ENCODE measurements at regions not wholly inside any gene's neighbourhood (a gene's known extent, or its start where the extent isn't known, plus 50 kb on each side); places are given as distances from the start of the nearest gene placed in this dataset.
"Not testable (repeated sequence)": the region's sequence is repeated elsewhere in the genome, so short reads cannot be mapped to it uniquely, and the experiment has no call there.

DNA sequence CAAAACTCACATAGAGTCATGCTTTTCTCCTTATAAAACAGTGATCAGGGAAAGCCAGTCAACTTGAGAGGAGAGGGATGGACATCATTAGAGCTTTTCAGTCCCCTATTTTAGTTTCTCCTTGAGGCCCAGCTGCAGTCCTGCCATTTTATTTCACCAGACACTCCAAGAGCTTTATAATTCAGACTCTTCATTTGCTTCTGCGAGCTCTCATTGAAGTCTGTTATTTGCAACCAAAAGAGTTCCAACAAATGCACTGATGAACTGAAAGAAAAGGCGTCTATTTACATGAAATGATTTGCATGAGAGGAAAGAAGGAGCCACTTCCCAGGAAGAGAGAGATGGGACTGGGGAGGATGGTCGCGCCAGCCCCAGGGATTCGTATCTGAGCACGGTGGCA is 86.8 kb downstream of the NDUFA12 start:
- DNase-seq: no peak

DNA sequence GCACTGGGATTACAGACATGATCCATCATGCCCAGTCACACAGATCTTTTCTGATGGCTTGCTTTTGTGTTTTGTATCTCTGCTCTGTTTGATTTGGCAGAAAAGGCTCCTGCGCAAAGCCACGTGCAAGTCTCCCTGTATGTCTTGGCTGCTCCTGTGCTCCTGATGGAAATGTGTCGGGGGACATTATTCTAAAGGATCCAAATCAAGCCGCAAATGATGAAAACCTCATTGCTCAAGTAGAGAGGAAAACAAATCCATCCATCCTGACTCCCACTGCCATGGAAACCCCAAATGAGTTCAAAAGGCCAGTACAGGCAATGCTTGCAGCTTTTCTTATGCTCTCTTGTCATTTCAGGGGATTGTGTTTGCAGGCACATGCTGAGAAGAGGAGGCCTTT is 93.8 kb downstream of the NDUFA12 start:
- no peak for DNase-seq

DNA sequence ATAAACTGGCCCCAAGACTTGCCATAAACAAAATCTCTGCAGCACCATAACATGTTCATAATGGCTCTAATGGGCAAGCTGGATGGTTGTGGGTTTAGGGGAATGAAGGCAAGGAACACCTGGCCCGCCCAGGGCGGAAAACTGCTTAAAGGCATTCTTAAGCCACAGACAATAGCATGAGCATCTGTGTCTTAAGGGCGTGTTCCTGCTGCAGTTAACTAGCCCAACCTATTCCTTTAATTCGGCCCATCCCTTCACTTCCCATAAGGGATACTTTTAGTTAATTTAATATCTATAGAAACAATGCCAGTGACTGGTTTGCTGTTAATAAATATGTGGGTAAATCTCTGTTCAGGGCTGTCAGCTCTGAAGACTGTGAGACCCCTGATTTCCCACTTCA is 97.7 kb downstream of the NDUFA12 start:
- not testable (repeated sequence) for DNase-seq

DNA sequence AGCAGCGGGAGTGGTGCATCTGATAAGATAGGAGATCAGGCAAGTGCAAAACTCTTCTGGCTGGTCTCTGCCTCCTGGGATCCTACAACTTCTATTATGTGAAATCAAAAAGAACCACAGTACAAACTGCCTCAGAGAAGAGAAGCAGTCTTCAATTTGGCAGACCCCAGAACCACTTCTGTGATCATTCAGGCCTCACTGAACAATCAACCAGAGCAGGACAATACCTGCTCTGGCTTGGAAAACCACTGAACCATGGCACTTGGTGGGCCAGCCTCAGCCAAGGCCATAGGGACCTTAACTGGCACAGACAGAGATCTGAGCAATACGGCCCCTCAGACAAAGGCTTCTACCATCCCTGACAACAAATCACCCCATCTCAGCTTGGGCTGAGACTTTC is 103.0 kb downstream of the NDUFA12 start:
- DNase-seq: peak; percentile 37

DNA sequence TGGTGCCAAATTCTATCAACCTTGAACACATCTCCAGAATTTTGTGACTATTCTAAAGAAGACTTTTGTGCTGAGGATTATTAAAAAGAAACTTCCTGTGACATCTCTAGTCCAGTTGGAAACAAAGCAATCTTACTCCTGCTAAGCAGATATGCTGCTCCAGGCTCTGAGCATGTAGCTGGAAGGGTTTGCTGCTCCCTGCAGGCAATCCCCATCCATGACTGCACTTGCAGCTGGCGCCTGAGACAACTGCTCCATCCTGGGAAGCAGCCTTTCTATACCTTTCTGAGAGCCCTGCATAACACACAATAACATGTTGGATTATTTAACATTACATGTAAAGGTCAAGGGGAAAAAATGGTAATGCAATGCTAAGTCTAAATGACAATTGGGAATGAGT is 105.1 kb downstream of the NDUFA12 start:
- DNase-seq: no peak

DNA sequence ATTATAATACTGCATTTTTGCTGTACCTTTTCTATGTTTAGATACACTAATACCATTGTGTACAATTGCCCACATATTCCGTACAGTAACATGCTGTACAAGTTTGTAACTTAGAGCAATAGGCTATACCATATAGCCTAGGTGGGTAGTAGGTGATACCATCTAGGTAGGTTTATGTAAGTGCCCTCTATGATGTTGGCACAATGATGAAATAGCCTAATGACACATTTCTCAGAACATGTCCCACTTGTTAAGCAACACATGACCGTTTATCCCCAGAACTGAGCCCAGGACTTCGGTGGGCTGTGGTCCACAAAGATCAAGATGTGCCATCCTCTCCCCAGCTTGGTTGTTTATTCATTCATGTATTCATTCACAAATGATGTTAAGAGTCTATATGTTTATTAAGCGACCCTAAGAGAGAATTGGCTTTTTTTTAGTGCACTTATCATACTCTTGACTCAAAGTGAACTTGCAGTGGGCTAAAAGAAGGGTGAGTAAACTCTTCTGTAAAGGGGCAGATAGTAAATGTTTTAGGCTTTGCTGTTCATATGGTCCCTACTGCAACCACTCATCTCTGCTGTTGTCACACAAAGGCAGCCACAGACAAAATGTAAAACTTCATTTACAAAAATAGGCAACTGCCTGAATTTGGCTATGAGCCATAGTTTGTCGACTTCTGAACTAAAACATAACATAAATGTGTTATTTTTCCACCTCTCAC is 110.8 kb downstream of the NDUFA12 start:
- no peak for DNase-seq

DNA sequence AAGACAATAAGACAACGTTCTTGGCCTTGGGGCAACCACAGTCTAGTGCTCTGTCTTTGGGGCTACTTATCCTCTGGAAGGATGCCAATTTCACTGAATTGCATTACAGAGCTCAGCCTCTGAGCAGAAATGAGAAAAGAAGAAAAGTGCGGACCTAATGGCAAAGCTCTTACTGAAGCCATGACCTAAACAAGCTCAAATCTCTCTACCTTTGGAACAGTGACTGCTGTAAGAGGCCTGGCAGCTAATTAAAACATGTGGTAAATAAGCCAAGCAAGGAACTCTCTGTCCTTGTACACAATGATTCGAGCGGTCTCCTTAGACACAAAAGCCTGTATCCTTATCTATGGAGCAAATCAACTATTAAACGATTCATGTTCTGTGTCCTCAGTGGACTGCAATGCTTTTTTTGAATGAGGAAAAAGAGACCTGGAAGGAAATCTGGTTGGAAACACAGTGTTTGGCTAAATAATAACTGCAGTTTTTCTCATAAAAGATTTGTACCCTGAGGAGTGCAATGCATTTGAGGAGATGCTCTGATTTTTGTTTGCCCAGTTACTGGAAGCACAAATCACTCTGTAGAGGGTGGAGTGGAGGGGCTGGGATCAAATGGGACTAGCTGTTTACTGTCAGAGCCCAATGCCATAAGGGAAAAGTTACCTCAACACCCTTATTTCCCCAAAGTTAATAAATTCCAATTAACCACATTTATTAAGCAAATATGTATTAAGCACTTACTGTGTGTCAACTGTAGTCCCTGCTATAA is 113.9 kb downstream of the NDUFA12 start:
- no peak for DNase-seq

DNA sequence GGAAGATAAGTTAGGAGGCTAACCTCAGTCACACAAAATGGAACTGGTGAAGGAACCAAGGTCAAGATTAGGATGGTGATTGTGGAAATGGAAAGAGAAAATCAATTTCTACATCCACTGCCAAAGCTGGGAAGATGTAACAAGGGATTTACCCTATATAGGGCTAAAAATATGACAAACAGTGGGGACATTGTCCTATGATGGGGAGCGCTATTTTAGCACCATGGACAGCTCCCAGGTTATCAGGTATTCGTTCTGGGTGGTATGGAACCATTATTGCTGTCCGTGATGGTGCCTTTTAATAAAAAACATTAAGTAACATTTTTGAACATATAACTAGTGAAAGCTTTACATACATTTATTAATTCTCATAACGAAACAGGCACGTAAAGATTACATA is 124.0 kb downstream of the NDUFA12 start:
- no peak for DNase-seq

DNA sequence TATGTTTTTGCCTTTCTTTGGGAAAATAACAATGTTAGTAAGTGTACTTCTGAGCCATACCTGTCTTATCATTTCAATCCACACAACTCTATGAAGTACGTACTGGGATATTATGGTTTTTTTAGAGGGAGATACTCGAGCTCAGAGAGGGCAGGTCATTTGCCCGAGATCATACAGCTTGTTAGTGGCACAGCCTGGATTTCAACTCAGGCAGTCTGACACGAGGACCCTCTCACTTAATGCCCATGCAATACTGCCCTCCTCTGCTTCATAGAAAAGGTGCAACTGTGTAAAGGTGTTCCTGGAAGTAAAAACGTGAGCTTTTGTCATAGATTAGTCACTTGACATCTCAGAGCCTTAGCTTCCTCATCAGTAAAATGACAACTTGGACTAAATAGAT is 128.0 kb downstream of the NDUFA12 start:
- DNase-seq: no peak

DNA sequence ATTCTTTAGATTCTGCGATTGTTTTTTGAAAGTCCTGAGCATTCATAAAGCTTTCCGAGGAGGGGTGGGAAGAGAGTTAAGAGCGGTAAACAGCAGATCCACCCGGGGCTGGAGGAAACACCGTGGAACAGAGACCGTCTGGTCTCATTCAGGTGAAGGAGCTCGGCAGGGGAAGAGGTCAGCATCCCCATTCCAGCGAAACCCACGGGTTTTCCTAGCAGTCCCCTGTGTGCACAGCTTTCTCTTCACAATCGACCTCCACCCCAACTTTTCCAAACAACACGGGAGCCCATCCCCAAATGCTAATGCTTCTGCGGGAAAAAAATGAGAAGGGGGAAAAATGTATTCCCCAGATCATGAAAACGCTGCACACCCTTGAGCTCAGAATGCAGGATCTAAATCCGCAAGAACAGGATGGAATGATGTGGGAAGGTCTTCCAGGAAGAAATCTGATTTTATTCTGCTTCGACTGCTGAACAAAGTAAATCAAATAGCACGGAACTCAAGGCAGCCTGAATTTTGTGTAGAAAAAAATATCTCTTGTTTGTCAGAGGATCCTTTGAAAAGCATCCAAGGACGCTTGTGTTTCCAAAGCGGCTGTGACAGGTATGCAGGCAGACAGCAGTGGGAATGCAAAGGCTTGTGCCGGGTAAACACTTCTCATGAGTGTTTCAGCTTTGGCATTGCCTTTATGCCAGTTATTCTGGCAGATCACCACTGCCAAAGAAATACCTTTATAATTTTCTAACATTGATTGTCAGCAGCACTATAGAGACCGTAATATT is 128.8 kb downstream of the NDUFA12 start:
- no peak for DNase-seq

DNA sequence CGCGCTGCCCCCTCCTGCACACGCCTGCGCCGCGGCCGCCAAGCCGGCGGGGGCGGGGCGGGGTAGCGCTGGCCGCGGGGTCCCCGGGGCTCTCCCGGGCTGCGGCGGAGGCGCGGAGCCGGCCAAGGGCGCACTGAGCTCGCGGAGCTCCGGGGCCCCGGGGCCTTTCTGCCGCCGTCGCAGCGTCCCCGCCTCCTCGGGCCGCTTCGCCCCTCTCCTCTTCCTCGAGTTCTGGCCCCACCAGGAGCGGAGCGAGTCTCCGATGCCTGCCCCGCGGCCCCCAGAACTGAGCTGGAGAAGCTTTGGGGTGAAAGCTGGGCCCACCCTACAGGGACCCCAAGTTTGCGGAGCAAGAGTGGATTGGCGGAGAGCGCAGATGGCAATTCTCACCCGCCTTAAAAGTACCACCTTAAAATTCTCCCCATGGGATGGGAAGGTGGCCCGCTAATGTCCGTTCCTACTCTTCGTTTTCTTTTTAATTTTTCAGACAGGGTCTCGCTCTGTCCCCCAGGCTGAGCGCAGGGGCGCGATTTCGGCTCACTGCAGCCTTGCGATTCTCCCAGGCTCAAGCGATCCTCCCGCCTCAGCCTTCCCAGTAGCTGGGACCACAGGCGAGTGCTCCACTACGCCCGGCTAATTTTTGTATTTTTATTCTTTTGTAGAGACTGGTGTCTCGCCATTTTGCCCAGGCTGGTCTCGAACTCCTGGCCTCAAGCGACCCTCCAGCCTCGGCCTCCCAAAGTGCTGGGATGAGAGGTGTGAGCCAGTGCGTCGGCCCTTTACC is 129.6 kb downstream of the NDUFA12 start:
- no peak for DNase-seq

DNA sequence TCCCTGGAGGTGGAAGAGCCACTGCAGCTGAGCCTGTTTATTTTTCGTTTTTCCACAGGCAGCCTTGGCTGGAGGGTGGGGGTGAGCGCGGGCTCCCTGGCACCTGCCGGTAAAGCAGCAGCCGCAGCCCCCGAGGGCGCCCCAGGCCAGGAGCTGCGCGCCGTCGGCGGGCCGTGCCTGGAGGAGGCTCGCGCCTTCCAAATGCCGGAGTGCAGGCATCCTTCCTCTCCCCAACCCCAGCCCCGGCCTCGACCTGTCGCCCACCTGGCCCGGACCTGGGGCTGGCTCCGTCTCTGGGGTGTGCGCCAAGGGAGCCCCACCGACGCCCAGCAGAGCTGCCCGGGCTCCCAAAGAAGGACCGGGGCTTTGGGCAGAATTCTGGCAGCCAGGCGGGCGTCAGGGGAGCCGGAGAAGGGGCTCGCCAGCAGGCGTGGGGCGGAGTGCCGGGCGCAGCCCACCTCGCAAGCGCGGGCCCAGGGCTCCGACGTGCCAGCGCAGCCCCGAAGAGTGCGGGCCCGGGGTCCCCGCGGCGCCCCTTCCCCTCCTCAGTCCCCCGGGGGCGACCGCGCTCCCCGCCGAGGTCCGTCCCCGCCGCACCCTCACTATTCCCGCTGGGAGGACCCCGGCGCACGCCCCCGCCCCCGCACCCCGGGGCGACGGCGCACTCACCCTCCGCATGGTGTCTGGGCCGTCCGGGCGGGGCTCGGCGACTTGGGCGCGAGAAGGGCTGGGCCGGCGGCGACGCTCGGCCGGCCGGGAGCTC is 130.3 kb downstream of the NDUFA12 start:
- DNase-seq: no peak

DNA sequence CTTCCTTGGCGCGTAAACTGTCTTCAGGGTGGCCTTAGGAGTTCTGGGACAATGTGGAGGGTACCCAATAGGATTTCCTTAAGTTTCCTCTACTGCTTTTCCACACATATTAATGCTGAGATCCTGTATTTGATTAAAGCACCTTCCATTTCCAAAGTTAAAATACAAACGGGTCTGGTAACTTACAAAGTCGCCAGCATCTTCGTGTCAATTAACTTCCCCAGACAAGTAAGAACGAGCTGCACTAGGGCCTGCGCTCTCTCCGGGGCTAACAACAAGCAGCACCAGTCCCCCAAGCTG is 130.9 kb downstream of the NDUFA12 start:
- DNase-seq: no peak

DNA sequence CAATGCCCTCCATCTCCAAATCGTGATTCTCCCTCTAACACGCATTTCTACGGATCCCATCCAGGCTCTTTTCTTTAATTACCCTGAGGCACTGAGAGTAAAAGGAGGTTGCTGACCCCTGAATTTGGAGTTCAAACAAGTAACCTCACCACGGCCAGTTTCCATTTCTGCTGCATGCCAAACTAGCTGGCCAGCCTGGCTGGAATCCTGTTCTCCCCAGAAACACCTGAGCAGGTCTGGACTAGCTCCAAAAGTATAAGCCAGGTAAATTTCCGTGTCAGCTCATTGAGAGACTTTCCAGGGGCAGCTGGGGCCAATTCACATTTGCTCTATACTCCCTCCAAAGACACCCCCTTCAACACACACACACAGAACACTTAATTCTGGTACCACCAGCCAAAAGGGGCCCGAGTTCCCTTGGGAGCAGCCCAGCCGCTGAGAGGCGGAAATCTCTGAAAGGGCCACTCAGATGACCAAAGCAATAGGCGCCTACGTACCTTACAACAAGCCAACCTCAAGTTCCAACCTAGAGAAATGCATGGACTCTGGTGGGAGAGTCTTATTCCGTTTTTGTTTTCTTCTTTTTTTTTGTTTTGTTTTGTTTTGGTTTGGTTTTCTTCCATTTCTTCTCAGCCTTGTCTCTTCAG is 131.4 kb downstream of the NDUFA12 start:
- DNase-seq: no peak

DNA sequence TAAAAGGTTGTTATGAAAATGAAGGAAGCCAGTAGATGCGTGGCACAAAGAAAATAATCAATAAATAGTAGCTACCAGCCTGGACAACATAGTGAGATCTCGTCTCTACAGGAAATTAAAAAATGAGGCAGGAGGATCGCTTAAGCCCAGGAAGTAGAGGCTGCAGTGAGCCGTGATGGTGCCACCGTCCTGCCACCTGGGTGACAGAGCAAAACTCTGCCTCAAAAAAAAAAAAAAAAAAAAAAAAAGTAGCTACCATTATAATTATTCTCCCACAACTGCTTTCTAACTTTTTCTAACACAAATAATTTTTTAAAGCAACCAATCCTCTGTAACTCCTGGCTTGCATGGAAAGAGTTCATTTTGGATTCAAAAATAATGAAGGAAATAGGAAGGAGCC is 133.0 kb downstream of the NDUFA12 start:
- DNase-seq: no peak

DNA sequence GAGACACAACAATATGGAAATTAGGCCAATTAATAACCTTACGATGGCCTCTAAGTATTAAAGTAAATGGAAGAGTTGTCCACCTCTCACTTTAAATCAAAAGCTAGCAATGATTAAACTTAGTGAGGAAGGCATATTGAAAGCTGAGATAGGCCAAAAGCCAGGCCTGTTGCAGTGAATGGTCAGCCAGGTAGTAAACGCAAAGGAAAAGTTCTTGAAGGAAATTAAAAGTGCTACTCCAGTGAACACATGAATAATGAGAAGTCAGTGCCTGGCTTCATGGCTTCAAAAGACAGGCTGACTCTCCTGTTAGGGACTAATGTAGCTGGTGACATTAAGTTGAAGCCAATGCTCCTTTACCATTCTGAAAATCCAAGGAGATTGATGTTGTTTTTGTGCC is 135.3 kb downstream of the NDUFA12 start:
- DNase-seq: no peak

DNA sequence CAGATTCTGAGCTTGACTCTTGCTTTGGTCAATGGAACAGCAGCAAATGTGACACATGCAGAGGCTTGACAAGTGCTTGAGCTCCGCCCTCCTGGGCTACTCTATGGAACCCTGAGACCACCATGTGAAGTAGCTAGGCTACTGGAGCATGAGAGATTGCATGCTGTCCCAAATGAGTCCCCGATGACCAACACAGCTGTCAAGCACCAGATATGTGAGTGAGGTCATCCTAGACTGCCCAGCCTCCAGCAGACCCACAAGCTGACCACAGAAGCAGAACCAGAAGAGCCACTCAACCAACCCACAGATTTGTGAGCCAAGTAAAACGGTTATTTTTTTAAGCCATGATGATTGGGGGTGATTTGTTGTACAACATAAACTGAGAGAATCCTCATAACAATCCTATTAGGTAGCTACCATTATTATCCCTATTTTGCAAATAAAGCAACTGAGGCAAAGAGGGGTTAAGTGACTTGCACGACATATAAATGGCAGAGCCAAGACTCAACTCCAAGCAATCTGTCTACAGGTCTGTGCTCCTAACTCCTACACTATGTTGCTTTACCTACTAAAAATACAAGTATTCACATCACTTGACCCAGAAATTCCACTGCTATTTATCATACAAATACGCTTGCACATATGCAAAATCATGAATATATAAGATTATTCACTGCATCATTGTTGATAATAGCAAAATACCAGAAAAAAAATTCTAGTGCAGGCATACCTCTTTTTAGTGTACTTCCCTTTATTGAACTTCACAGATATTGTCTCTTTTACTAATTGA is 136.2 kb downstream of the NDUFA12 start:
- DNase-seq: no peak

DNA sequence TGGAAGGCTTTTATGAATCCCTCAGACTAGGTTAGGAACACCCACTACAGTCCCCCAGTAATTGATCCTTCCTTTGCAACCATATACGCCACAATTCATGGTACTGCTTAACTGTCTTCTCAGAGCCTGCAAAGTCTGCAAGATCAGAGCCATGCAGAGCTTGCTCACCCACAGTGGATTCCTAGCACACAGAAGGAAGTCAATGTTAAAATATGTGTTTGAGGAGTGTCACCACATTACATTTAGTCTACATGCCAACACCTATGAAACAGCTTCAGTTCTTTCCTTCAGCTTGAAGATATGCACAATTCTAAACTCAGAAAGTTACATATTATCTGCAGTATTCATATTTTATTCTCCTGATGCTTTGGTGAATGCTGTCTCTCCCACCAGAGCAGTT is 138.5 kb downstream of the NDUFA12 start:
- no peak for DNase-seq

DNA sequence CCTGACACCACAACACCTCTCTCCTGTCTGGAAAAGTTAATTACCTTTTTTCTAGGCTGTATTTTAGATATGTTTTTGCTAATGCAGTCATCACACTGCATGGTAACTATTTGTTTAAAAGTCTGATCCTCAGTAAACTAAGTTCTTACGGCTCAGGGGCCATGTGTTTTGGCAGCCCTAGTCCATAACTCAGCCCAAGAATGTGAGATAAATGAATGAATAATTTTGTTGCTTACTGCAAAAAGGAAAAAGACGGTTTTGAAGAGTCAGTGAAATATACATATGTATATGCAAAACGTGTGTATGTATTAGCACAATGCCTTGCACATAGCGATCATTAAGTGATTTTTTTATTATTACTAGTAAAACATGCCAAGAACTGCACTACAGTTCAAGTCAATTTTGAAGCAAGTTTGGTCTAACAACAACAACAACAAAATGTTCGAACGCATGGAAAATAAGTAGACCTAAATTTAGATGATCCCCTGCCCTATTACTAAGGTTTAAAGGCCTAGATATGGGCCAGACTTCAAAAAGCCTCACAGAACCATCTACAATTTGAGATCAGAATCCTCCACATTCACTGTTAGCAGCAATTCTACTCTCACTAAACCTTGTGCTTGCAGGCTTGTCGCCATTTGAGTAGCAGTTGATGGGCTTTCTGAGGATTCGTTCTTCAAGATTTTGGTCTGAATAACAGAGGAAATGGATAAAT is 140.0 kb downstream of the NDUFA12 start:
- DNase-seq: no peak

DNA sequence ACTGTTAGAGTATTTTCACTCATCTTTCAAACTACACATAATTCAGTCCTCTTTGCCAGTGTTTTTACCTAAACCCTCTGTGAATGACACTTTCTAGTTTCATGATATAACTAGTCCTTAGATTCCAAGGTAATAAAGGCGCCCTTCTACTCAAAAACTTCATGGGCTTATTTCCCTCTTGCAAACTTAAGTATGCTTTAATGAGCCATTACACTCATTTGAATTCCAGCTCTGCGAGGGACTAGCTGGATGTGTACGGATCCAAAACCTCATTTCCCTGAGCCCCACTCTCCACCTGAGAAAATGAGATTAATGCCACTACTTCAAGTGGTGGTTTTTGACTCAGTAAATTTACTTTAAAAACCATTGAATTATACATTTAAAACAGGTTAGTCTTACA is 141.1 kb downstream of the NDUFA12 start:
- DNase-seq: no peak

All from NCI-H1092 (cell line).